Mesodermal cell (in vitro differentiated cells): ENCODE measurements at regions not wholly inside any gene's neighbourhood (a gene's known extent, or its start where the extent isn't known, plus 50 kb on each side); places are given as distances from the start of the nearest gene placed in this dataset.
"Not testable (repeated sequence)": the region's sequence is repeated elsewhere in the genome, so short reads cannot be mapped to it uniquely, and the experiment has no call there.

Experiments
- H3K27ac ChIP-seq: 2 replicates; pipeline ENCODE4 v1.7.0; 2013; ENCODE audit warnings: mild to moderate bottlenecking, low read depth, low read length, moderate library complexity; ENCODE audit not compliant: severe bottlenecking
- H3K36me3 ChIP-seq: 2 replicates; pipeline ENCODE4 v1.7.1; 2013; ENCODE audit warnings: mild to moderate bottlenecking, low read length, moderate library complexity; ENCODE audit not compliant: control insufficient read depth, insufficient read depth
- H3K4me1 ChIP-seq: one replicate; pipeline ENCODE4 v1.7.1; 2013; ENCODE audit warnings: mild to moderate bottlenecking, low read length; ENCODE audit not compliant: insufficient read depth, control insufficient read depth, poor library complexity, severe bottlenecking
- H3K4me3 ChIP-seq: 2 replicates; pipeline ENCODE4 v1.7.0; 2013; ENCODE audit warnings: low read length, control low read depth, mild to moderate bottlenecking; ENCODE audit not compliant: insufficient read depth, poor library complexity, severe bottlenecking; ENCODE audit errors: extremely low read depth
- H3K9me3 ChIP-seq: 2 replicates; pipeline ENCODE4 v1.7.1; 2013; ENCODE audit warnings: mild to moderate bottlenecking, low read length, moderate library complexity; ENCODE audit not compliant: control insufficient read depth
- WGBS, 2 experiments: methylation state at CpG; one replicate each; pipeline ENCODE4 v1.1.5; 2013; ENCODE audit warnings: missing lambda C conversion rate in 2 of 2; ENCODE audit not compliant: insufficient coverage in 2 of 2; 5-methylcytosine and 5-hydroxymethylcytosine counted together

GRCh38 chr12:14075797-14076393 lies 94.5 kb upstream of the GRIN2B start:
- H3K27ac ChIP-seq, result no peak overlapping the region
- WGBS, 2 experiments, result no CpG with 5 or more reads among the region's 2 CpGs
- no peaks in the 10 kb centered on the region for H3K4me1 ChIP-seq
- no peak overlapping the region for H3K4me3 ChIP-seq
- H3K9me3 ChIP-seq, result no peaks in the 10 kb centered on the region
- no peaks in the 10 kb centered on the region for H3K36me3 ChIP-seq

DNA sequence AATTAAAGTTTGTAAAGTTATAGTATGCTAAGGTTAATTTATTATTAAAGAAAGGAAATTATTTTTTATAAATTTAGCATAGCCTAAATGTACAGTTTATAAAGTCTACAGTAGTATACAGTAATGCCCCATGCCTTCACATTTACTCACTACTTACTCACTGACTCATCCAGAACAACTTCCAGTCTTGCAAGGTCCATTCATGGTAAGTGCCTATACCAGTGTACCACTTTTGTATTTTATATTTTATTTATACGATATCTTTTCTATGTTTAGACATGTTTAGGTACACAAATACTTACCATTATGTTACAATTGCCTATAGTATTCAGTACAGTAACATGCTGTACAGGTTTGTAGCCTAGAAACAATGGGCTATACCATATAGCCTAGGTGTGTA lies 95.1 kb upstream of the GRIN2B start:
- Histone ChIP-seq H3K9me3 (no peaks in the 10 kb centered on the region), H3K27ac (no peak overlapping the region), H3K4me1 (no peaks in the 10 kb centered on the region), H3K36me3 (no peaks in the 10 kb centered on the region), H3K4me3 (no peak overlapping the region)
- no CpG with 5 or more reads among the region's 1 CpG for WGBS, 2 experiments

DNA sequence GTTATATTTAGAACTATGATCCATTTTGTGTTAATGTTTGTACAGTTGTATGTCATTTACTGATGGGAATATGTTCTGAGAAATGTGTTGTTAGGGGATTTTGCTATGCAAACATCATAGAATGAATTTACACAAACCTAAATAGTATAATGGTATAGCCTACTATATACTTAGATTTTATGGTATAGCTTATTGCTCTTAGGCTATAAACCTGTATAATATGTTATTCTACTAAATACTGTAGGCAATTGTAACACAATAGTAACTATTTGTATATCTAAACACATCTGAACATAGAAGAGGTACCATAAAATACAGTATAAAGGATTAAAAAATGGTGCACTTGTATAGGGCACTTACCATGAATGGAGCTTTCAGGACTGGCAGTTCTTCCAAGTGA lies 105.4 kb upstream of the GRIN2B start:
- no peaks in the 10 kb centered on the region for H3K4me1 ChIP-seq
- no peak overlapping the region for H3K4me3 ChIP-seq
- H3K36me3 ChIP-seq, result no peaks in the 10 kb centered on the region
- H3K27ac ChIP-seq, result no peak overlapping the region
- H3K9me3 ChIP-seq, result no peaks in the 10 kb centered on the region

DNA sequence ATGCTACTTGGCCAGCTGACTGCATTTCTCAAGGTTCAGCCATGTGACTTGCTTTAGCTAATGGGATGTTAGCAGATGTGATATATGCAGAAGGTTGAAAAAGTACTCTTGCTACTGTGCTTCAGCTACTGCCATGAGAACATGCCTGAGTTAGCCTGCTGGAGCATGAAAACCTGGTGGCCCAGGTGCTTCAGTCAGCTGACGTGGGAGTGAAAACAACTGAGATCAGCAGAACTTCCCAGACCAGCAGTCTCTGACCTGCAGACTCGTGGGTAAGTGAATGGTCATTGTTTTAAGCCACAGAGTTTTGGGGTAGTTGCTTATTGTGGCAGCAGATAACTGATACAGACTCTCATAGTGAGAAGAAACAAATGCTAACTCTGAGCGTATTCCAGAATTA lies 118.6 kb upstream of the GRIN2B start:
- Histone ChIP-seq H3K4me3 (no peak overlapping the region), H3K27ac (no peak overlapping the region), H3K36me3 (no peaks in the 10 kb centered on the region), H3K4me1 (no peaks in the 10 kb centered on the region), H3K9me3 (no peaks in the 10 kb centered on the region)
- 77 to 86% methylated on average over 1 to 3 of the region's 3 CpGs for WGBS, 2 experiments

DNA sequence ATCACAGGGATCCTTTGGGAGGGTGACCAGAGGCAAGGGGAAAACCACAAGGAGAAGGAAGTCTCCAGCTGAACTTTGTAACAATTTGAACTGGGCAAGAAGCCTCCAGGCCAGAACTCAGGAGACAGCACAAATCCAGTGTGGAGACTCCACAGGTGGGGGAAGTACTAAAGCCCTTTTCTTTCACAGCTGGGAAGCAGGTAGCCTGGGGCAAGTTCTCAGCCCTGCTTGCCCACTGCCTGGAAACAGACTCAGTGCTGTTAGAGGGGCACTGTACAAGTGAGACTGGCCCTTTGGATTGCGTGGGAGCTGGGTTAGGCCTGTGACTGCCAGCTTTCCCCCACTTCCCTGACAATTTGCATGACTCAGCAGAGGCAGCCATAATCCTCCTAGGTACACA lies 120.2 kb upstream of the GRIN2B start:
- not testable (repeated sequence) for H3K4me3 ChIP-seq, H3K4me1 ChIP-seq, H3K36me3 ChIP-seq, H3K27ac ChIP-seq, H3K9me3 ChIP-seq
- 89% methylated on average over 1 of the region's 1 CpG; no CpG with 5 or more reads in 1 of the 2 experiments for WGBS, 2 experiments

DNA sequence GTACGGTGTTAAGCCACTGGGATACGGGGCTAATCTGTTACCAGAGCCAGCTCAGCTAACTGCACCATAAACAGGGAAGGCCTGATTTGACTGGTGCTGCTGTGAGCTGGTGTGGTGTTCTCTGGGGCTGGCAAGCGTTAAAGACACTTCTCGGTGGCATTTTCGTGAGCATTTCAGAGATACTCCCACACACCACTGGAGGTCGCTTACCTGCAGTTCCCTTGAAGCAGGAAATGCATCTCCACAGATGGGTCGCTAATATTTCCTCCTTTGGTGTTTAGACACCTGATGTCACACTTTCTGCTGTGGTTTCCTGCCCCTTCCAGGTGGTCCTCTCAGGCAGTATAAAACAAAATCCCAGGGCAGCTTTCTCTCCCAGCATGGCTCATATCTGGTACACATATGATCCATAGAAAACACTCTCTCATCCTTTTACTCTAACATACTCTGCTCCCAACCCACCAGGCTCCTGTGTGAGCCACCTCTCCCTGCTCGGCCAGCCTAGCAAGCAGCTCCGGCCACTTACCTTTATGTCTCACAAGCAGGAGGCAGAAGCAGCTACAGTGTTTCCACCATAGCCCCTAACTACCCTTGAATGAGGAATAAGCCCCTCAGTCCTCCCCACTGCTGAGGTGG lies 129.9 kb upstream of the GRIN2B start:
- no peaks in the 10 kb centered on the region for H3K36me3 ChIP-seq
- no peak overlapping the region for H3K4me3 ChIP-seq
- no peaks in the 10 kb centered on the region for H3K4me1 ChIP-seq
- WGBS, 2 experiments, result 35 to 45% methylated on average over 7 to 9 of the region's 9 CpGs
- no peaks in the 10 kb centered on the region for H3K9me3 ChIP-seq
- H3K27ac ChIP-seq, result no peak overlapping the region

DNA sequence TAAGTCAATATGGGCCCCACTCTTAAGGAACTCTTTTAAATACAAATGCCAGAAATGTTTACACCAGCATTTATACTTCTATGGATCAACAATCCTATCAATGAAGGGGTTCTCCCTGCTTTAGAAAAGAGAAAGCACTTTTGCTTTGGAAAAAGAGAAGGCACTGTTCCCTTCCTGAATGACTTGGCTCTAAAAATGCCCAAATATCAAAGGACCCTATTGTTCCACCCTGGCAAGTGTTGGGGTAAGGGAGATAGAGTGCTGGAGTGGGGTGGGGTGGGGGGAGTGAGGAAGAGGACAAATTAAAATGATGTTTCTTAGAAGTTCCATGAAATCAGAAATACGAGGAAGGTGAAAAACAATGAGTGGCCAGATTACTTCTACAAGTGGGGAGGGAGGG lies 131.6 kb upstream of the GRIN2B start:
- H3K36me3 ChIP-seq, result no peaks in the 10 kb centered on the region
- H3K4me3 ChIP-seq, result no peak overlapping the region
- H3K9me3 ChIP-seq, result no peaks in the 10 kb centered on the region
- WGBS, 2 experiments, result 67% methylated on average over 1 of the region's 1 CpG; no CpG with 5 or more reads in 1 of the 2 experiments
- H3K4me1 ChIP-seq, result no peaks in the 10 kb centered on the region
- no peak overlapping the region for H3K27ac ChIP-seq

DNA sequence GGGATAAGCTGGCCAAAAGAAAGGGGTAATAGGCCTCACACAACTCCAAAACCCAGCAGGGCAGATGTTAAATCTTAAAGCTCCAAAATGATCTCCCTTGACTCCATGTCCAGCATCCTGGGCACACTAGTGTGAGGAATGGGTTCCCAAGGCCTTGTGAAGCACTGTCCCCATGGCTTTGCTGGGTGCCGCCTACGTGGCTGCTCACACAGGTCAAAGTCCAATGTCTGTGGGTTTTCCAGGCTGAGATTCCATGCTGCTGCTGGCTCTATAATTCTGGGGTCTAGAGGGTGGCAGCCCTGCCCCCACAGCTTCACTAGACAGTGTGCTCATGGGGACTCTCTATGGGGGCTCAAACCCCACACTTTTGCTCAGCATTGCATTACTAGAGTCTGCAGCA lies 145.3 kb upstream of the GRIN2B start:
- no peaks in the 10 kb centered on the region for H3K4me1 ChIP-seq
- no peaks in the 10 kb centered on the region for H3K36me3 ChIP-seq
- no peak overlapping the region for H3K4me3 ChIP-seq
- WGBS, 2 experiments, result 95 to 100% methylated on average over 2 of the region's 2 CpGs
- H3K9me3 ChIP-seq, result no peaks in the 10 kb centered on the region
- H3K27ac ChIP-seq, result no peak overlapping the region

GRCh38 chr12:14129611-14130195 lies 148.3 kb upstream of the GRIN2B start:
- Histone ChIP-seq H3K4me3 (no peak overlapping the region), H3K36me3 (no peaks in the 10 kb centered on the region), H3K27ac (no peak overlapping the region), H3K4me1 (no peaks in the 10 kb centered on the region), H3K9me3 (no peaks in the 10 kb centered on the region)
- 93 to 94% methylated on average over 8 to 9 of the region's 12 CpGs for WGBS, 2 experiments

DNA sequence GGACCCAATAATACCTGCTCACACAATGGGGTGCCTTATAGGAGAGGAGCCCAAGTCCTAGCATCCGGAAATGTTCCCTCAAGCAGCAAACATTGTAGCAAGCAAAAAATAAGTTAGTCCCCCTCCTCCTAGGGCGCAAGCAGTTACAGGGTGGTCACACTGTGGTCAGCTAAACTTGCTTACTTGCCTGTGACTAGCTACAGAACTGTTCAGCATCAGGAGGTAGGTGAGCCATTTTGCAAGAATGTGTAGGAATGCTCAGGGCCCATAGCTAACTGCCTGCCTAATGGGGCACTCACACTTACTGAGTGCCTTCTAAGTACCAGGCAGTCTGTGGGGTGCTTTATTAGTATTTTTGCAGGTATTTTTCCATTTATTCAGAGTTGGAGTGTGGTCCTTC lies 154.6 kb upstream of the GRIN2B start:
- WGBS, 2 experiments, result 100% methylated on average over 1 to 2 of the region's 2 CpGs
- Histone ChIP-seq H3K4me1 (no peaks in the 10 kb centered on the region), H3K36me3 (no peaks in the 10 kb centered on the region), H3K4me3 (no peak overlapping the region), H3K9me3 (no peaks in the 10 kb centered on the region), H3K27ac (no peak overlapping the region)

GRCh38 chr12:14138495-14138894 lies 157.1 kb upstream of the GRIN2B start:
- H3K9me3 ChIP-seq, result no peaks in the 10 kb centered on the region
- WGBS, 2 experiments, result 74 to 86% methylated on average over 4 to 6 of the region's 6 CpGs
- H3K36me3 ChIP-seq, result no peaks in the 10 kb centered on the region
- H3K4me3 ChIP-seq, result no peak overlapping the region
- no peaks in the 10 kb centered on the region for H3K4me1 ChIP-seq
- no peak overlapping the region for H3K27ac ChIP-seq
